Body of pancreas (tissue), 4 donors: ENCODE measurements at regions not wholly inside any gene's neighbourhood (a gene's known extent, or its start where the extent isn't known, plus 50 kb on each side); places are given as distances from the start of the nearest gene placed in this dataset.

Source experiments
- ATAC-seq: fragments of 150-250 bp; one replicate; pipeline ENCODE4 v1.9.1; 2016
- DNase-seq, 4 donors: peaks; one replicate each; pipeline ENCODE4 v3.0.0-alpha.2; 2019
- H3K27ac ChIP-seq, 4 donors: fragments of 200-600 bp; sonication (generic); 1 replicate in 3 of 4; 2 replicates in 1 of 4; pipeline versions ENCODE4 v1.5.1 to v1.6.1; 2016 to 2019; ENCODE audit warnings: mild to moderate bottlenecking in 1 of 4, mixed read lengths in 1 of 4, moderate library complexity in 1 of 4
- H3K27me3 ChIP-seq, 2 donors: fragments of 200-600 bp; sonication (generic); one replicate each; pipeline ENCODE4 v1.6.0; 2016; ENCODE audit warnings: mild to moderate bottlenecking in 1 of 2
- H3K36me3 ChIP-seq, 2 donors: fragments of 200-600 bp; sonication (generic); replicated peaks in 1 of 2; 2 replicates each; pipeline ENCODE4 v1.5.1; 2016; ENCODE audit warnings: low read depth in 2 of 2; ENCODE audit not compliant: insufficient read depth in 1 of 2
- H3K4me1 ChIP-seq: fragments of 200-600 bp; sonication (generic); one replicate; pipeline ENCODE4 v1.6.0; 2016
- H3K4me3 ChIP-seq, 2 donors: fragments of 200-600 bp; sonication (generic); 1 replicate in 1 of 2; 2 replicates in 1 of 2; pipeline ENCODE4 v1.5.1; 2016 to 2019
- H3K9me3 ChIP-seq, 3 donors: fragments of 200-600 bp; sonication (generic); 1 replicate in 2 of 3; 2 replicates in 1 of 3; pipeline ENCODE4 v1.5.1; 2016
- POLR2A ChIP-seq, 3 donors: fragments of 450-650 bp; IDR thresholded peaks; one replicate each; pipeline ENCODE4 v1.6.1; 2016; ENCODE audit warnings: antibody characterized with exemption in 3 of 3, mild to moderate bottlenecking in 2 of 3
- WGBS, 2 donors: methylation state at CpG; one replicate each; pipeline ENCODE4 v1.1.5; 2017; 5-methylcytosine and 5-hydroxymethylcytosine counted together
- intact Hi-C: fragments of 100-400 bp; cut with DNase I; formaldehyde crosslinking; loops from one replicate; pipeline ENCODE4 v1.15.1; 2023
- TF ChIP-seq, protein P1 (sequence below), 7 experiments: fragments of 450-650 bp in 4 of 7; fragments of 200-600 bp in 3 of 7; sonication (generic) in 3 of 7; IDR thresholded peaks; one replicate each; pipeline ENCODE4 v1.5.1; 2016 to 2019; ENCODE audit warnings: antibody characterized with exemption in 7 of 7

DNA sequence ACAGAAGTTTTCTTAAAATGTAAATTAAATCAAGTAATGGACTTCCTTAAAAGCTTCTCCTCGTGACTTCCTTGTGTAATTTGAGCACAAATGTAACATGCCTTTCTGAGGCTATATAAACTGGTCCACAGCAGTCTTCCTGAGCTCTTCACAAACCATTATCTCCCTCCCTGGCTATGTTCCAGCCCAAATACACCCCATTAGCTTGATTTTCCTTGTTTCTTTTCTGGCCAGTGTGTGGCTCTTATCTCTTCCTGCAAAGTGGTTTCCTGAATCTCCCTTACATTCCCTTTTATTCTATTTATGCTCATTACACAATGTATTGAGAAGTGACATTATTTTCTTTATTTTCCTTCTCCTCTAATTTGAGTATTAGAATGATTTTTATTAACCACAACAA lies 1085.3 kb upstream of the PCDH10 start:
- Histone ChIP-seq H3K9me3 (no peaks in the 10 kb centered on the region), H3K4me1 (no peaks in the 10 kb centered on the region), H3K27ac (no peak overlapping the region), H3K4me3 (no peak overlapping the region), H3K36me3 (no peaks in the 10 kb centered on the region), H3K27me3 (no peaks in the 10 kb centered on the region)
- WGBS, 2 donors: 36 to 47% methylated on average over 1 of the region's 1 CpG
- ATAC-seq (no peak), DNase-seq (no peak)
- intact Hi-C loops: no loop called here
- no peak for TF ChIP-seq POLR2A (IDR thresholded peaks at IDR 0.05)
- TF ChIP-seq, protein P1, sequence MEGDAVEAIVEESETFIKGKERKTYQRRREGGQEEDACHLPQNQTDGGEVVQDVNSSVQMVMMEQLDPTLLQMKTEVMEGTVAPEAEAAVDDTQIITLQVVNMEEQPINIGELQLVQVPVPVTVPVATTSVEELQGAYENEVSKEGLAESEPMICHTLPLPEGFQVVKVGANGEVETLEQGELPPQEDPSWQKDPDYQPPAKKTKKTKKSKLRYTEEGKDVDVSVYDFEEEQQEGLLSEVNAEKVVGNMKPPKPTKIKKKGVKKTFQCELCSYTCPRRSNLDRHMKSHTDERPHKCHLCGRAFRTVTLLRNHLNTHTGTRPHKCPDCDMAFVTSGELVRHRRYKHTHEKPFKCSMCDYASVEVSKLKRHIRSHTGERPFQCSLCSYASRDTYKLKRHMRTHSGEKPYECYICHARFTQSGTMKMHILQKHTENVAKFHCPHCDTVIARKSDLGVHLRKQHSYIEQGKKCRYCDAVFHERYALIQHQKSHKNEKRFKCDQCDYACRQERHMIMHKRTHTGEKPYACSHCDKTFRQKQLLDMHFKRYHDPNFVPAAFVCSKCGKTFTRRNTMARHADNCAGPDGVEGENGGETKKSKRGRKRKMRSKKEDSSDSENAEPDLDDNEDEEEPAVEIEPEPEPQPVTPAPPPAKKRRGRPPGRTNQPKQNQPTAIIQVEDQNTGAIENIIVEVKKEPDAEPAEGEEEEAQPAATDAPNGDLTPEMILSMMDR (IDR thresholded peaks at IDR 0.05): no peak

DNA sequence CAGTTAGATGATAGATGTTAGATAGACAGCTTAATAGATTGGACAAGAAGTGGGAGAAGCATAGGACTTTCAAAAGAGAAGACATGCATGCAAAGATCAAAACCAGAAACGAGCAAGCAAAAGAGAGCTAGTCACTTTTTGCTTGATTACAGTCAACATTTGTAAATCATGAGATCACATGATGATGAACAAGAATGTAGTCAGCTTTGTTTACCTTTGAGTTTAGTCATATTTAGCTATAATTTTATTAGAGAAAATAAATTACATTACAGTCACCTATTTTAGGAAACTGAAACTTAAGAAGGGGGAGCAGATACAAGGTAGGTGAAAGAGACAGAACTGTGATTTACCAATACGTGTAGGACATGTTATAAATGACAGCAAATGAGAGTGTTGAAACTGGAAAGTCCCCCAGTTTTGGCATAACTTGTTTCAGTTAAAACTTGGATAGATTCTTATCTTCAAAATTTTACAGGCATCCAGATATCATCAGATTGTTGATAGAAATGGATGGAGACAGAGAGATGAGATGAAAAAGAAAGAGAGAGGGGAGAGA lies 1083.1 kb upstream of the PCDH10 start:
- WGBS, 2 donors: 29 to 39% methylated on average over 2 of the region's 2 CpGs
- no peaks in the 10 kb centered on the region for H3K36me3 ChIP-seq
- no peaks in the 10 kb centered on the region for H3K9me3 ChIP-seq
- no peak overlapping the region for H3K27ac ChIP-seq
- ATAC-seq (no peak), DNase-seq (no peak)
- no peaks in the 10 kb centered on the region for H3K27me3 ChIP-seq
- TF ChIP-seq, protein P1 (IDR thresholded peaks at IDR 0.05): no peak
- no peak for TF ChIP-seq POLR2A (IDR thresholded peaks at IDR 0.05)
- intact Hi-C loops: no loop called here
- no peak overlapping the region for H3K4me3 ChIP-seq
- H3K4me1 ChIP-seq: no peaks in the 10 kb centered on the region

DNA sequence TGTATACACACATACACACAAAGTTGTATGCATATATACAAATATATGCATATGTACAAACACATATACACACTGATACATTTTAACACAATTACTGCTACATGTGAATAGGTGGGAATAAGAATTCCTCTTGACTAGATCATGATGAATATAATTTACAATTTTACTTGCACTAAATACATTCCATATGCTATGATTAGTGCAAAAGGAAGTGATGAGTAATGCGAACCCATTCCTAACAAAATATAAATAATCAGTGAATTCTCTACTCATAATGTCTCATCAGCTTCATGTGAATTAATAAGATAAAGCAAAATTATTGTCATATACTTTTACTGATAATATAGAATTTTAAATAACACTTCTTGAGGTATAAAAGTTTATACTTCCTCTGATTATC lies 1077.3 kb upstream of the PCDH10 start:
- Histone ChIP-seq H3K36me3 (no peaks in the 10 kb centered on the region), H3K27ac (no peak overlapping the region), H3K4me3 (no peak overlapping the region), H3K27me3 (no peaks in the 10 kb centered on the region), H3K9me3 (no peaks in the 10 kb centered on the region), H3K4me1 (no peaks in the 10 kb centered on the region)
- WGBS, 2 donors: 74 to 82% methylated on average over 1 of the region's 1 CpG
- ATAC-seq (no peak), DNase-seq (no peak)
- TF ChIP-seq, protein P1 (IDR thresholded peaks at IDR 0.05): no peak
- TF ChIP-seq POLR2A (IDR thresholded peaks at IDR 0.05): no peak
- intact Hi-C loops: no loop called here

DNA sequence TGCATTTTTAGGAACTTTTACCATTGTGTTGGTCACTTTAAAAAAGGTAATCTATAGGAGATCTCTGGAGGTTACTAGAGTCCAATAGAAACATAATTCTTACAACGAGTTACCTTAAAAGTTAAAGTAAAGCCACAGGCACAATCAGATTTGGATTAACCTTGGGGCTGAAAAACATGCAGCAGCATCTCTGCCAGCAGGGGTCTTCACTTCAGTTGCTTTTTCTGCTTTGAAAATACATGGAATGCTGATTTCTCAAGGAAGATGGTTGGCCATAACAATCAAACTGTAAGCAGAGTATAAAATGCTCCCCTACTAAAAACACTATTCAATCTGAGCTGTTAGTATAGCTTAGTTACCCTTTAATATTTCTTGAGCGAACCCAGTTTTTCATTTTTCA lies 1072.3 kb upstream of the PCDH10 start:
- WGBS, 2 donors: 51 to 68% methylated on average over 2 of the region's 2 CpGs
- intact Hi-C loops: no loop called here
- Histone ChIP-seq H3K9me3 (no peaks in the 10 kb centered on the region), H3K4me3 (no peak overlapping the region), H3K27me3 (no peaks in the 10 kb centered on the region), H3K4me1 (no peaks in the 10 kb centered on the region), H3K27ac (no peak overlapping the region), H3K36me3 (no peaks in the 10 kb centered on the region)
- no peak for TF ChIP-seq POLR2A (IDR thresholded peaks at IDR 0.05)
- TF ChIP-seq, protein P1 (IDR thresholded peaks at IDR 0.05): no peak
- ATAC-seq (no peak), DNase-seq (no peak)

DNA sequence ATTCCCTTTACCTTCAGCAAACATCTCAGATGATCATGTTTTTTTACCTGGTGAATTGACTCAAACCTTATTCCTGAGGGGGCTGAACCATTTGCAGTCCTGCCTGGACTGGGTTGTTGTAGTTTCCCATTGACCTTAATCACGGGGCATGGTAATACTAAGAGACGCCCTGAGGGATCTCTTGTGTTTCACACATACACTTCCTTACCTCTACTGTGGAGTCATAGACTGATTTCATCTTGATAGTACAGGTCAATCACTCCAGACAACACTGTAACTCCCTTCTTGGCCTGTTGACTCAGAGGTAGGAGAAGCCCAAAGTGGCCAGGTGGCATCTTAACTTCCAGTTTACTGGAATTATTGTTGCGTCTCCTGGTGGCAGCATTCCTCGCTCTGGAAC lies 1064.0 kb upstream of the PCDH10 start:
- Histone ChIP-seq H3K9me3 (no peaks in the 10 kb centered on the region), H3K27ac (no peak overlapping the region), H3K4me3 (no peak overlapping the region), H3K4me1 (no peaks in the 10 kb centered on the region), H3K27me3 (no peaks in the 10 kb centered on the region), H3K36me3 (no peaks in the 10 kb centered on the region)
- DNase-seq (no peak), ATAC-seq (no peak)
- WGBS, 2 donors: 65 to 83% methylated on average over 4 of the region's 4 CpGs
- TF ChIP-seq, protein P1 (IDR thresholded peaks at IDR 0.05): no peak
- TF ChIP-seq POLR2A (IDR thresholded peaks at IDR 0.05): no peak
- intact Hi-C loops: no loop called here
